ENCODE measurements at regions not wholly inside any gene's neighbourhood (a gene's known extent, or its start where the extent isn't known, plus 50 kb on each side); places are given as distances from the start of the nearest gene placed in this dataset.

DNA sequence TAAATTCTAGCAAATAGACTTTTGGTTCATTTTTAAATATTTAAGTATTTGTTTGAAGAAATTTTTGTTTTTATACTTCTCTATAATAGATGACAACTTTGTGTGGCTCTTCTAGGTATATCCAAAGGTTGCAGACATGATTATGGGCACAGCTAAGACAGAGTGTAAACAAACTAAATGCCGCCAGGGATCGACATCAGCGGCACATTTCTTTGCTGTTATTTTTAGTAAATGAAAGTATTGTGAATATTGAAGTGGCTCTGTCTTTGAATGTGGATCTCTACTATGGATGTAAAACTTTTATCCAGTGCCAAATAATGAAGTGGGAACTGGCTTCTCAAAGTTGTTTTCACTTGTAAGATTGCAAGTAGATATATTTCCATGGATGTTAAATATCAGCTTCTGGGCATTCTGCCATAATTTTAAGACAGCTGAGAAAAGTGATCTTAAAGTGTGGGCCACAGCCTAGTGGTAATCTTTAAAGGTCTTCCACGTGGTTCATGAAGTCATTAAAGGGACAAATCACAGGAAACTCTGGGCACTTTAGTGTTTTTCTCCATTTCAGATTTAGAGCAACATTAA, 589.9 kb downstream of the ZNF608 start:
- Histone ChIP-seq H3K4me2 (no peak overlapping the region), H3K4me3 (ENCODE audit: low read depth in 2 of 2, low read length in 1 of 2) (no peak overlapping the region), H3K9me2 (no peaks in the 10 kb centered on the region), H3F3A (replicated peaks; ENCODE audit: insufficient read depth) (no peaks in the 10 kb centered on the region), H3K27me3 (ENCODE audit: insufficient read depth) (no peaks in the 10 kb centered on the region), H3K4me1 (ENCODE audit: control insufficient read depth in 1 of 2, insufficient read depth in 2 of 2, low read depth in 1 of 2, low read length in 1 of 2) (no peaks in the 10 kb centered on the region), H4K20me1 (ENCODE audit: insufficient read depth) (no peaks in the 10 kb centered on the region), H3K9me3 (peaks cover 11% of the 10 kb centered on the region), H3K27ac (ENCODE audit: low read depth in 2 of 2, low read length in 1 of 2) (no peak overlapping the region; a peak in 1 of 4 replicates), H3K36me3 (replicated peaks in 1 of 2; ENCODE audit: control insufficient read depth in 1 of 2, insufficient read depth in 2 of 2, low read length in 1 of 2) (no peaks in the 10 kb centered on the region), H3K9ac (no peak overlapping the region), H3K79me2 (ENCODE audit: insufficient read depth) (no peaks in the 10 kb centered on the region), H2AFZ (ENCODE audit: low read depth) (no peak overlapping the region)
- DNase-seq = no peak
- ChIA-PET CTCF (no interaction called here), POLR2A (no interaction called here)
- 66% methylated on average over 4 of the region's 4 CpGs for WGBS (ENCODE audit: low lambda C conversion rate)
- TF ChIP-seq, protein P1, sequence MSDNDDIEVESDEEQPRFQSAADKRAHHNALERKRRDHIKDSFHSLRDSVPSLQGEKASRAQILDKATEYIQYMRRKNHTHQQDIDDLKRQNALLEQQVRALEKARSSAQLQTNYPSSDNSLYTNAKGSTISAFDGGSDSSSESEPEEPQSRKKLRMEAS (IDR thresholded peaks at IDR 0.05; ENCODE audit: low read depth) = no peak
- TF ChIP-seq MXI1 (IDR thresholded peaks at IDR 0.05; ENCODE audit: low read depth, low read length) (no peak), EZH2phosphoT487 (IDR thresholded peaks at IDR 0.05; ENCODE audit: borderline replicate concordance, low read depth) (no peak), SIN3A (IDR thresholded peaks at IDR 0.05; ENCODE audit: borderline replicate concordance, low read depth, low read length) (no peak), FOSL2 (IDR thresholded peaks at IDR 0.05; ENCODE audit: borderline replicate concordance, low read depth) (no peak), CHD2 (IDR thresholded peaks at IDR 0.05; ENCODE audit: low read length, partially characterized antibody) (no peak), RCOR1 (IDR thresholded peaks at IDR 0.05; ENCODE audit: low read length) (no peak), RXRA (IDR thresholded peaks at IDR 0.05; ENCODE audit: borderline replicate concordance, low read depth) (no peak), FOXJ3 (CRISPR knock-in tag; IDR thresholded peaks at IDR 0.05) (no peak)
- TF ChIP-seq, protein P2, sequence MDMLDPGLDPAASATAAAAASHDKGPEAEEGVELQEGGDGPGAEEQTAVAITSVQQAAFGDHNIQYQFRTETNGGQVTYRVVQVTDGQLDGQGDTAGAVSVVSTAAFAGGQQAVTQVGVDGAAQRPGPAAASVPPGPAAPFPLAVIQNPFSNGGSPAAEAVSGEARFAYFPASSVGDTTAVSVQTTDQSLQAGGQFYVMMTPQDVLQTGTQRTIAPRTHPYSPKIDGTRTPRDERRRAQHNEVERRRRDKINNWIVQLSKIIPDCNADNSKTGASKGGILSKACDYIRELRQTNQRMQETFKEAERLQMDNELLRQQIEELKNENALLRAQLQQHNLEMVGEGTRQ (IDR thresholded peaks at IDR 0.05; ENCODE audit: borderline replicate concordance, low read depth, low read length) = no peak
- TF ChIP-seq, protein P3, sequence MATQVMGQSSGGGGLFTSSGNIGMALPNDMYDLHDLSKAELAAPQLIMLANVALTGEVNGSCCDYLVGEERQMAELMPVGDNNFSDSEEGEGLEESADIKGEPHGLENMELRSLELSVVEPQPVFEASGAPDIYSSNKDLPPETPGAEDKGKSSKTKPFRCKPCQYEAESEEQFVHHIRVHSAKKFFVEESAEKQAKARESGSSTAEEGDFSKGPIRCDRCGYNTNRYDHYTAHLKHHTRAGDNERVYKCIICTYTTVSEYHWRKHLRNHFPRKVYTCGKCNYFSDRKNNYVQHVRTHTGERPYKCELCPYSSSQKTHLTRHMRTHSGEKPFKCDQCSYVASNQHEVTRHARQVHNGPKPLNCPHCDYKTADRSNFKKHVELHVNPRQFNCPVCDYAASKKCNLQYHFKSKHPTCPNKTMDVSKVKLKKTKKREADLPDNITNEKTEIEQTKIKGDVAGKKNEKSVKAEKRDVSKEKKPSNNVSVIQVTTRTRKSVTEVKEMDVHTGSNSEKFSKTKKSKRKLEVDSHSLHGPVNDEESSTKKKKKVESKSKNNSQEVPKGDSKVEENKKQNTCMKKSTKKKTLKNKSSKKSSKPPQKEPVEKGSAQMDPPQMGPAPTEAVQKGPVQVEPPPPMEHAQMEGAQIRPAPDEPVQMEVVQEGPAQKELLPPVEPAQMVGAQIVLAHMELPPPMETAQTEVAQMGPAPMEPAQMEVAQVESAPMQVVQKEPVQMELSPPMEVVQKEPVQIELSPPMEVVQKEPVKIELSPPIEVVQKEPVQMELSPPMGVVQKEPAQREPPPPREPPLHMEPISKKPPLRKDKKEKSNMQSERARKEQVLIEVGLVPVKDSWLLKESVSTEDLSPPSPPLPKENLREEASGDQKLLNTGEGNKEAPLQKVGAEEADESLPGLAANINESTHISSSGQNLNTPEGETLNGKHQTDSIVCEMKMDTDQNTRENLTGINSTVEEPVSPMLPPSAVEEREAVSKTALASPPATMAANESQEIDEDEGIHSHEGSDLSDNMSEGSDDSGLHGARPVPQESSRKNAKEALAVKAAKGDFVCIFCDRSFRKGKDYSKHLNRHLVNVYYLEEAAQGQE (IDR thresholded peaks at IDR 0.05; ENCODE audit: low read depth, low read length) = no peak
- TF ChIP-seq, protein P4, sequence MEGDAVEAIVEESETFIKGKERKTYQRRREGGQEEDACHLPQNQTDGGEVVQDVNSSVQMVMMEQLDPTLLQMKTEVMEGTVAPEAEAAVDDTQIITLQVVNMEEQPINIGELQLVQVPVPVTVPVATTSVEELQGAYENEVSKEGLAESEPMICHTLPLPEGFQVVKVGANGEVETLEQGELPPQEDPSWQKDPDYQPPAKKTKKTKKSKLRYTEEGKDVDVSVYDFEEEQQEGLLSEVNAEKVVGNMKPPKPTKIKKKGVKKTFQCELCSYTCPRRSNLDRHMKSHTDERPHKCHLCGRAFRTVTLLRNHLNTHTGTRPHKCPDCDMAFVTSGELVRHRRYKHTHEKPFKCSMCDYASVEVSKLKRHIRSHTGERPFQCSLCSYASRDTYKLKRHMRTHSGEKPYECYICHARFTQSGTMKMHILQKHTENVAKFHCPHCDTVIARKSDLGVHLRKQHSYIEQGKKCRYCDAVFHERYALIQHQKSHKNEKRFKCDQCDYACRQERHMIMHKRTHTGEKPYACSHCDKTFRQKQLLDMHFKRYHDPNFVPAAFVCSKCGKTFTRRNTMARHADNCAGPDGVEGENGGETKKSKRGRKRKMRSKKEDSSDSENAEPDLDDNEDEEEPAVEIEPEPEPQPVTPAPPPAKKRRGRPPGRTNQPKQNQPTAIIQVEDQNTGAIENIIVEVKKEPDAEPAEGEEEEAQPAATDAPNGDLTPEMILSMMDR (IDR thresholded peaks at IDR 0.05) = no peak
- TF ChIP-seq, protein P5, sequence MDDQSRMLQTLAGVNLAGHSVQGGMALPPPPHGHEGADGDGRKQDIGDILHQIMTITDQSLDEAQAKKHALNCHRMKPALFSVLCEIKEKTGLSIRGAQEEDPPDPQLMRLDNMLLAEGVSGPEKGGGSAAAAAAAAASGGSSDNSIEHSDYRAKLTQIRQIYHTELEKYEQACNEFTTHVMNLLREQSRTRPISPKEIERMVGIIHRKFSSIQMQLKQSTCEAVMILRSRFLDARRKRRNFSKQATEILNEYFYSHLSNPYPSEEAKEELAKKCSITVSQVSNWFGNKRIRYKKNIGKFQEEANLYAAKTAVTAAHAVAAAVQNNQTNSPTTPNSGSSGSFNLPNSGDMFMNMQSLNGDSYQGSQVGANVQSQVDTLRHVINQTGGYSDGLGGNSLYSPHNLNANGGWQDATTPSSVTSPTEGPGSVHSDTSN (IDR thresholded peaks at IDR 0.05) = no peak

Measured in SK-N-SH (cell line).